ENCODE measurements at regions not wholly inside any gene's neighbourhood (a gene's known extent, or its start where the extent isn't known, plus 50 kb on each side); places are given as distances from the start of the nearest gene placed in this dataset.

GRCh38 chr6:99064834-99065233 lies 117.1 kb upstream of the FBXL4 start:
- no peak for DNase-seq

DNA sequence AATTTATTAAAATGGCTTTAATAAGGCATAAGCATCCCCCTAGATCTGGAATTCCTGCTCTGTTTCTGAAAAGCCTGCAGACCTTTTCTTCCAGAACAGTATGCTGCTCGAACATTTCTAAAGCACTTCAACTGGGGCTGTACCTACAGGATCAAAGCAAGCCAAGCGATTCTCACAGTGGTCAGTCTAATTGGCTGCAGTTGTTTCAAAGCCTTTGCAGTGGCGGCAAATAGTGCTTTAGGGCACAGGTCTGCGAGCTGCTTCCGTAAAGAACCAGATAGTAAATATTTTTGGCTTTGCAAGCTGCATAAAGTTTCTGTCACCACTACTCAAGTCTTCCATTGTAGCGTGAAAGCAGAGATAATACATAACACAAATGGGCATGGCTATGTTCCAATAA lies 88.9 kb upstream of the FBXL4 start:
- DNase-seq: no peak

GRCh38 chr6:99032396-99032795 lies 84.7 kb upstream of the FBXL4 start:
- DNase-seq: no peak

DNA sequence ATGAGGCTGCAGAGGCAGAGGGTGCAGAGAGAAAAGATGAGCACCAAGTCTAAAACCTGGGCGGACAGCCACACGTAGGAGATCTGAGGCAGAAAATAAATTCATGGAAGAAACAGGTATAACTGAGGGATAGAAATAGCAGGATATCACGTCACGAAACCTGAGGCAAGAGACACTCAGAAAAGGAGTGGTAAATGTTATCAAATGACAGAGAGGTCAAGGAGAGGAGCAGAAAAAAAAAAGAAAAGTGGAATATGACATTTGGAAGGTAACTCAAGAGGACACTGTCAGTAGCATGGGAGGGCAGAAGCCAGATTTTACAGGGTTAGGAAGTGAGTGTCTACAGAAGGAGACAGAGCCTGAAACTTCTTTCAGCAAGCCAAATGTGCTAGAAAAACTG lies 84.2 kb upstream of the FBXL4 start:
- no peak for DNase-seq

- no peak for DNase-seq
Measured at GRCh38 chr6:99030915-99031314, 83.2 kb upstream of the FBXL4 start.

- DNase-seq: no peak
Measured at GRCh38 chr6:99026135-99026534, 78.4 kb upstream of the FBXL4 start.

DNA sequence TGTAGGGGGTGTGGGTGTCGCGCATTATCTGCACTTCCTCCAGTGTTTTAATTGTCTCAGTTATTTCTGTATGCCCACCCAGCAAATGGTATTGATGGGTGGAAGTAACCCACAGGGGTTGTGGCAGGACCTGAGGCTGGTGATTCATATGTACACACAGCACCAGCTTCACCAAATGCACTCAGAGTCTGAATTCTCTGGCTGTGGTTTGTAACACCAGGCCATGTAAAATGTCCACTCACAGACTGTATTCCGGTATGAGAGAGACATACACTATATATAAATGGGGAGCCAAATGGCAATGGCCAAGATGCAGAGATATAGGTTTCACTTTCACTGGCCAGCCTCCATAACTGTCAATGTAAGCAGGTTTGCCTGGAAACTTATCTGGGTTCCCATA lies 76.3 kb upstream of the FBXL4 start:
- no peak for DNase-seq

DNA sequence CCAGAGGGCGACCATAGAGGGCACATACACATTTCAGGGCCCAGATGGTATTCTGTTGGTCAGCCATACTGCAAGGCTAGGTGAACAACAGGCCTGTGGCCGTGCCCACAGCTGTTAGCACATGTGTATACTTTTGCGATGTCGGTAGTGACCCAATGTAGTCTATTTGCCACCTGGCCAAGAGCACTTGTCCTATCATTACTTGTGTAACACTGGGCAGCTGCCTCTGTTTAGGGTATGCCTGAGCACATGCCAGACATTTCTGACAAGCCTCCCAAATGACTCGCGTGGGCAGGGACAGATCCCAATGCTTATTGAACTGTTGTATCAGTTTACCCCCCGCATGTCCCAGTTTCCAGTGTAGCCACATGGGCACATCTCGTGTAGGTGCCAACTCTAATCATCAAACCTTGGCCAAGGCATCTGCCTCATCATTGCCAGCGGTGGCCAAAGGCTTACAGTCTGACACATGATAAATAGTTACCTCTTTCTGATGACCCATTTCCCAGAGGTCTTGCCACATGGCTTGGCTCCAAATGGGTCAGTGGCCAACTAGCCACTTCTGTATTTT lies 74.4 kb upstream of the FBXL4 start:
- no peak for DNase-seq

GRCh38 chr6:99019381-99019780 lies 71.6 kb upstream of the FBXL4 start:
- no peak for DNase-seq

DNA sequence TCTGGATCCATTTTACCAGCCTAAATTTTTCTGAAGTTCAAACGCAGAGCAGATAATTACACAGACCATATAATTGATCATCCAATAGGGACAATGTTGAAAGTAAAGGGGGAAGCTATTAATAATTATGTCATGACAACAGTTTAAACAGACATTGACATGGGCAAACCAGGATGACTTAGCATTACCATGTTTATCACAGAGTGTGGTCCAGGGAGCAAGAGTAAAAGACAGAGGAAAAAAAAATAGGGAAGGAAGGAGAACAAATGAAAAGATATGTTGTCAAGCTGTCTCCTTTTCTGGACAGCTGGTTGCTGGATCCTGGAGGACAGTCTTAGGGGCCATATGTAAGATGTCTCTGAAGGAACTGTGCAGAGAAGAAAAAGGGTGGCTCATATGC lies 69.4 kb upstream of the FBXL4 start:
- peak in 1 of 2 donors; percentile 9 for DNase-seq

GRCh38 chr6:99016355-99016754 lies 68.6 kb upstream of the FBXL4 start:
- DNase-seq: peak in 1 of 2 donors; percentile 28

- DNase-seq: peak in 1 of 2 donors; percentile 2
Measured at GRCh38 chr6:99014061-99014460, 66.3 kb upstream of the FBXL4 start.

DNA sequence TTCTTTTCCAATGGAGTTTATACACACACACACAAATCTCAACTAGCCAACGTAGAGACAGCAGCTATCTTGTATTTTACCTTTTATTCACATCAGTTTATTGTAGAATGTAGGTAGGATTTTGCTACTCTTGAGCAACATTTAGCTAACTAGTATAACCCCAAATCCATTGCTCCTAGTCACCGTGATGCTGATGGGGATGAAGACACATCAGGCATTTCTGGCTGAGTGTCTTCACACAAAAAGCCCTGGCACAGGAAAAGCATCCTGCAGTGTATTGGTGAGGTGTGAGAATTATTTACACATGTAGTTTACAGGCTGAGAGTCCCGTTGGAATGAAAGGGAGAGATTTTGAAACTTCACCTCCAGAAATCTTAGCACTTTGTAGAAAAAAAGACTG lies 65.9 kb upstream of the FBXL4 start:
- no peak for DNase-seq

DNA sequence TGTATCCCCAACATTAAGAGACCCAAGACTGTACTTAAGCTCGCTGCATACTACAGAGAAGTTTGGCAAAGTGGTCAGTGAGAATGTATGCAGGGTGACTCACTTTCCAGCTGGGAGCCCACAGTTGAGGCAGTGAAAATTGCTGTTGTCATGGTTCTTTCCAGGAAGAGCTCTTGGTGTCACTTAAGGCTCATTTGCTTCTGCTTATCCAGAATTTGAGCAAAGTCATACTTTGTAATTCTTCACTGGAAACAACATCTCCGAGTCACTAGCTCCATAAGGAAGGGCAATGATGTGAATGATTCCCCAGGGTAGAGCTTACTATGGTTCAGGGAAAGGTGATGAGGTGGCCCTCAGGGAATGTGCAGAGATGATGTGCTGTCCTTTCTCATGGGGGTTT lies 65.4 kb upstream of the FBXL4 start:
- DNase-seq: peak in 1 of 2 donors; percentile 83

GRCh38 chr6:99011151-99011550 lies 63.4 kb upstream of the FBXL4 start:
- no peak for DNase-seq

DNA sequence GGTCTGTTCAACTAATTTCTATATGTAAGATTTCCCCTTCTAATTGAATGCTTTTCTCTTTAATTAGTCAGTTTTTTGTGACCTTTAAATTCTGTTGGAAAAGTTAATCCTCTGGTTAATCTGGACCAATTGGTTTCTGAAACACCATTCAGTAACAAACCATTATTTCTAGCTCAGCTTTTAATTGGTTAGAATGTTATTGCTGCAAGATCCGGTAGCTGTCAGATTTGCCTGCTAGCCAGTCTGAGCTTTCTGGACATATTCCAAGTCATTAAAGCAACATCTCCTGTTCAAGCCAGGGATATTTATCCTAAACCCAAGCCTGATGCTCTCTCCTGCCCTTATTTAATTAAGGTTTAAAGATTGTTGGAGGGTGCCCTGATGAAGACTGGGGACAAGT lies 55.1 kb upstream of the FBXL4 start:
- DNase-seq: peak in 1 of 2 donors; percentile 5

DNA sequence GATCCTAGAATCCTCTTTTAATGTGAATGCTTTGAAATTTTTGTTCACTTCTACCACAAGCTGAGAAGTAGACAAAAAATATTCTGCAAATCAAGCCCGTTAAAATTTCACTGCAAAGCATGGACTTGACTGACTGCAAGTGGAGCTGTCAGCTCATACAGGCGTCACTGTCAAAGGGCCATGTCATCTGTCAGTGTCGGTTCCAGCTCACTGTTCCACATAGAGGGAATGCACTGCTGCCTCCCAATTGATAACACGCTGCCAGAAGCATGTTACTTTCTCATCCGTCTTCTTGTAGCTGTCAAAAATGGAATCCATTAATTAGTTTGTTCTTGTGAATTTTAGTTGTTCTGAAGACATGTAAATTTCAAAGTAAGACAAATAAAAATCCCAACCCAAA lies 50.4 kb upstream of the FBXL4 start:
- no peak for DNase-seq

Data from bone marrow (tissue), 2 donors.